Heart left ventricle (tissue), 13 donors: ENCODE measurements at regions not wholly inside any gene's neighbourhood (a gene's known extent, or its start where the extent isn't known, plus 50 kb on each side); places are given as distances from the start of the nearest gene placed in this dataset.

Experiments
- POLR2A ChIP-seq, 2 donors: fragments of 450-650 bp; IDR thresholded peaks; one replicate each; pipeline ENCODE4 v1.6.1; 2017; ENCODE audit warnings: antibody characterized with exemption in 2 of 2, mild to moderate bottlenecking in 2 of 2, moderate library complexity in 2 of 2
- TF ChIP-seq, protein P1 (sequence below), 12 donors: fragments of 200-600 bp; sonication (generic) in 4 of 12; IDR thresholded peaks; one replicate each; pipeline versions ENCODE4 v1.5.0 to v1.8.0; 2018 to 2022; ENCODE audit warnings: antibody characterized with exemption in 12 of 12, mild to moderate bottlenecking in 5 of 12
- donor health status: ischemic (EF 13 %, LVEDD 7.1; RV severe dilation, severe dysfunction).
- donor health status: DM: no; HTN: yes; CAD: no.
- donor health status: DM: no; HTN: no; CAD: no.
- donor health status: ischemic (EF 25% LVEDD 6.9; RV normal size, moderate dysfunction).
- donor health status: ischemic (EF 25% LVEDD 5.7; RV mildly dilated, moderate dysfunction).
- donor health status: ischemic (EF 35%, LVEDD 5.7; RV mildly dilated, moderate dysfunction).
- donor health status: nonischemic (EF 11% LVEDD 7.7; RV severe dilation, severe dysfunction).
- donor health status: DM: yes; HTN: yes; CAD: no.
- donor health status: PGD.
- donor health status: ischemic (EF 29% LVEDD 5.4; RV normal size, mild dysfunction).
- donor health status: nonischemic (EF 23%, LVEDD 6.1; RV moderate dilation, normal function).

DNA sequence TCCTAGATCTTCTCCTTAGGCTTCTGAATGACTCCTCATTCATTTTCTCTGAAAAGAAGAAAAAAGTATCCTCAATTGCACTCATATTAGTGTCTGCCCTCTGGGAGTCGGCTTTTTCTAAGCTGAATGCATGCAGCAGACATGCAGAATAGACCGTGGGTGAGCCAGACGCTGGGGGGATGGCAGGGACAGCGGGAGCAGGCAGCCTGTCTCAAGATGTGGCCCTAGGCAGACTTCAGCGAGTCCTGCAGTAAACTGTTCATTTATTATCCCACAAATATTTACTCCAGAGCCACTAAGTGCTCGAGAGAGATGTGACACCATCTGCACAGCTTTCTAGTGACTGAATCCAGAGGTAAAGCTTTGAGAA, 164.9 kb upstream of the RAI14 start:
- TF ChIP-seq, protein P1, sequence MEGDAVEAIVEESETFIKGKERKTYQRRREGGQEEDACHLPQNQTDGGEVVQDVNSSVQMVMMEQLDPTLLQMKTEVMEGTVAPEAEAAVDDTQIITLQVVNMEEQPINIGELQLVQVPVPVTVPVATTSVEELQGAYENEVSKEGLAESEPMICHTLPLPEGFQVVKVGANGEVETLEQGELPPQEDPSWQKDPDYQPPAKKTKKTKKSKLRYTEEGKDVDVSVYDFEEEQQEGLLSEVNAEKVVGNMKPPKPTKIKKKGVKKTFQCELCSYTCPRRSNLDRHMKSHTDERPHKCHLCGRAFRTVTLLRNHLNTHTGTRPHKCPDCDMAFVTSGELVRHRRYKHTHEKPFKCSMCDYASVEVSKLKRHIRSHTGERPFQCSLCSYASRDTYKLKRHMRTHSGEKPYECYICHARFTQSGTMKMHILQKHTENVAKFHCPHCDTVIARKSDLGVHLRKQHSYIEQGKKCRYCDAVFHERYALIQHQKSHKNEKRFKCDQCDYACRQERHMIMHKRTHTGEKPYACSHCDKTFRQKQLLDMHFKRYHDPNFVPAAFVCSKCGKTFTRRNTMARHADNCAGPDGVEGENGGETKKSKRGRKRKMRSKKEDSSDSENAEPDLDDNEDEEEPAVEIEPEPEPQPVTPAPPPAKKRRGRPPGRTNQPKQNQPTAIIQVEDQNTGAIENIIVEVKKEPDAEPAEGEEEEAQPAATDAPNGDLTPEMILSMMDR (IDR thresholded peaks at IDR 0.05) = no peak
- no peak for TF ChIP-seq POLR2A (IDR thresholded peaks at IDR 0.05)
